ENCODE measurements at regions not wholly inside any gene's neighbourhood (a gene's known extent, or its start where the extent isn't known, plus 50 kb on each side); places are given as distances from the start of the nearest gene placed in this dataset.

- TF ChIP-seq, protein P1, sequence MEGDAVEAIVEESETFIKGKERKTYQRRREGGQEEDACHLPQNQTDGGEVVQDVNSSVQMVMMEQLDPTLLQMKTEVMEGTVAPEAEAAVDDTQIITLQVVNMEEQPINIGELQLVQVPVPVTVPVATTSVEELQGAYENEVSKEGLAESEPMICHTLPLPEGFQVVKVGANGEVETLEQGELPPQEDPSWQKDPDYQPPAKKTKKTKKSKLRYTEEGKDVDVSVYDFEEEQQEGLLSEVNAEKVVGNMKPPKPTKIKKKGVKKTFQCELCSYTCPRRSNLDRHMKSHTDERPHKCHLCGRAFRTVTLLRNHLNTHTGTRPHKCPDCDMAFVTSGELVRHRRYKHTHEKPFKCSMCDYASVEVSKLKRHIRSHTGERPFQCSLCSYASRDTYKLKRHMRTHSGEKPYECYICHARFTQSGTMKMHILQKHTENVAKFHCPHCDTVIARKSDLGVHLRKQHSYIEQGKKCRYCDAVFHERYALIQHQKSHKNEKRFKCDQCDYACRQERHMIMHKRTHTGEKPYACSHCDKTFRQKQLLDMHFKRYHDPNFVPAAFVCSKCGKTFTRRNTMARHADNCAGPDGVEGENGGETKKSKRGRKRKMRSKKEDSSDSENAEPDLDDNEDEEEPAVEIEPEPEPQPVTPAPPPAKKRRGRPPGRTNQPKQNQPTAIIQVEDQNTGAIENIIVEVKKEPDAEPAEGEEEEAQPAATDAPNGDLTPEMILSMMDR (IDR thresholded peaks at IDR 0.05; ENCODE audit: low read depth, low read length), result no peak
- no peak for TF ChIP-seq MYC (IDR thresholded peaks at IDR 0.05; ENCODE audit: low read depth, low read length)
- no peak for TF ChIP-seq POLR2A (IDR thresholded peaks at IDR 0.05; ENCODE audit: extremely low read depth, insufficient read length)
Observed at GRCh38 chr5:159552751-159553150, 222.5 kb upstream of the IL12B start.
